ENCODE measurements at regions not wholly inside any gene's neighbourhood (a gene's known extent, or its start where the extent isn't known, plus 50 kb on each side); places are given as distances from the start of the nearest gene placed in this dataset.
A peak's percentile ranks its signal among the peaks of the same experiment; 100 is the strongest.

DNA sequence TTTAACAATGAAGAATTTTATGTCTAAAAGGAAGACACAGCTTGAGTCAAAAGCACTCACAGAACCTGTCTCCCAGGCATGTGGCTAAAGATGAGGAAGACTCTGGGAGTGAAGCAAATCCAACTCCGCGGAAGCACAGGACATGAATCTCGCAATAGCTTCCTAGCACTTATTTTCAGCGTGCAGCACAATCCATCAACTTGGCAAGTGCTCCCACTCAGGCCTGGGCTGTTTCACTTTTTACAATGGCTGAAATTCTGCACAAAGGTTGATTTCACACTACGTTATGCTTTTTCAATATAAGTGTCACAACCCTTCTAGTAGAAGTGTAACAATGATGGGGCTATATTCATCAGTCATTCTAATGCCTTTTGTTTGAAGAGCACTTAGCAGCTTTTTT, 180.2 kb downstream of the XPNPEP1 start:
- 36 to 43% methylated on average over 5 of the region's 5 CpGs for WGBS, 2 donors

DNA sequence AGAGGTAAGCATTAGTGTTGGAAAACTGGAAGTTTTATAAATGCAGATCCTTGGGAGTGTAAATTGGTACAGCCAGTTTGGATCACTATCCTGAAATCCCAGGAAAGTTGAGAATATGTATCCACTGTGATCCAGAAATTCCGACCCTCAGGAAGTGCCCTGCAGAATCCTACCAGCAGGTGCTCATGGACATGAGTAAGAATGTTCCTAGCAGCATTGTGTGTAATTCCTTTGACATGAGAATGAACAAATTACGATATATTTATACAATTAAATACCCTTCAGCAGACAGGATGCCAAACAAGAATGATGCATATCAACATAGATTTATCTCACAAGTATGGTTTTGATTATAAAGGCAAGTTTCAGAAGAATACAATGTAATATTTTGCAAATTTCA, 181.6 kb downstream of the XPNPEP1 start:
- Histone ChIP-seq H3K27me3 (no peaks in the 10 kb centered on the region), H3K4me1 (peaks cover 0 to 15% (median 0%) of the 10 kb centered on the region in 4 donors), H3K36me3 (no peaks in the 10 kb centered on the region), H3K27ac (peak overlapping the region in 1 of 4 donors; percentile 72), H3K4me3 (no peak overlapping the region), H3K9me3 (no peaks in the 10 kb centered on the region)
- DNase-seq (ENCODE audit: low spot score in 2 of 2) = no peak
- WGBS, 2 donors = 88% methylated on average over 2 of the region's 2 CpGs
- no peak for TF ChIP-seq POLR2A (IDR thresholded peaks at IDR 0.05)

More for the DNA sequence above, 180.2 kb downstream of the XPNPEP1 start:
- Histone ChIP-seq H3K9me3 (no peaks in the 10 kb centered on the region), H3K4me1 (peaks cover 0 to 8% (median 0%) of the 10 kb centered on the region in 4 donors), H3K36me3 (no peaks in the 10 kb centered on the region), H3K27ac (no peak overlapping the region), H3K4me3 (no peak overlapping the region), H3K27me3 (no peaks in the 10 kb centered on the region)
- TF ChIP-seq CTCF (IDR thresholded peaks at IDR 0.05) = no peak
- no peak for DNase-seq (ENCODE audit: low spot score in 2 of 2)

- H3K36me3 ChIP-seq = no peaks in the 10 kb centered on the region
- H3K4me1 ChIP-seq = peaks cover 0 to 17% (median 0%) of the 10 kb centered on the region in 4 donors
- H3K27ac ChIP-seq = peak overlapping the region in 1 of 4 donors; percentile 72
- WGBS, 2 donors = 65 to 74% methylated on average over 3 of the region's 3 CpGs
- no peaks in the 10 kb centered on the region for H3K27me3 ChIP-seq
- TF ChIP-seq POLR2A (IDR thresholded peaks at IDR 0.05) (no peak), EP300 (IDR thresholded peaks at IDR 0.05) (peak in 1 of 2 donors; percentile 64), CTCF (IDR thresholded peaks at IDR 0.05) (no peak)
- H3K4me3 ChIP-seq = no peak overlapping the region
- no peaks in the 10 kb centered on the region for H3K9me3 ChIP-seq
- peak in 1 of 2 donors; percentile 40 for DNase-seq (ENCODE audit: low spot score in 2 of 2)
Measured at GRCh38 chr10:109740436-109740835, 182.9 kb downstream of the XPNPEP1 start.

DNA sequence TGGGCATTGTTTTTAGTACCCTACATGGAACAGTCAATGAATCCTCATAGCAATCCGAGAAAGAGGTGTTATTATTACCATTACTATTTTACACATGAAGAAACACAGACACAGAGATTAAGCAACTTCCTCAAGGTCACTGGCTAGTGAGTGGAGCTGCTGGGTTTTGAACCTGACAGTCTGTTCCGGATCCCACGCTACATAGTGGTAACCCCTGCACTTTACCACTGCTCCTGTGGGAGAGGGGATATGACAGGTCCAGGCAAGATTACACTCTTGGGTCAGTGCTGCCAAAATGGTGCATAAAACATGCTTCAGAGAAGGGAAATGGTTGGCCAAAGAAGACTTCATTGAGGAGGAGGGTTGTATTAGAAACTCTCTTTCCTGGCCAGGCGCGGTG, 185.7 kb downstream of the XPNPEP1 start:
- TF ChIP-seq EP300 (IDR thresholded peaks at IDR 0.05) = no peak
- TF ChIP-seq CTCF (IDR thresholded peaks at IDR 0.05) = no peak
- TF ChIP-seq POLR2A (IDR thresholded peaks at IDR 0.05) = no peak

DNA sequence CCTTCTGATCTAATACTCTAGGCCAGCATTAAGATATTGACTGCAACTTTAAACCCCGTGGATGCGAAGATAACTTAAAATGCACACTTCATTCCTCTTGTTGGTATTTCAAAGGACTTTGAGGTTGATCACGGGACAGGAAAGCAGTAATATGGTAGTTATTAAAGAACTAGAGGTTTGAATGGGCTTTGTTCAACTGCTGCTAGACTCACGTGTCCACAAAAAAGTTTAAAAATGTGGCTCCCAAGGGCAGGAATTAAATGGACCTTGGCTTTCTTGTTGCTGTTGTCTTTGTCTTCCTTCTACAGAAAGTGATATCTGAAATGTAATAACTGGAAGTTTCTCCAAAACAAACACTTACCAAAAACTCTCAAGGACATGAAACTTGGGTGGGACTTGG, 186.3 kb downstream of the XPNPEP1 start:
- Histone ChIP-seq H3K4me3 (no peak overlapping the region), H3K4me1 (peaks cover 0 to 17% (median 0%) of the 10 kb centered on the region in 4 donors), H3K27ac (peak overlapping the region in 3 of 4 donors; percentile 2 to 79 (median 4)), H3K9me3 (no peaks in the 10 kb centered on the region), H3K36me3 (no peaks in the 10 kb centered on the region), H3K27me3 (no peaks in the 10 kb centered on the region)
- TF ChIP-seq POLR2A (IDR thresholded peaks at IDR 0.05) (no peak), EP300 (IDR thresholded peaks at IDR 0.05) (peak in 1 of 2 donors; percentile 33)
- DNase-seq (ENCODE audit: low spot score in 2 of 2) = no peak
- WGBS, 2 donors = 30 to 46% methylated on average over 4 of the region's 4 CpGs

More for the DNA sequence above, 185.7 kb downstream of the XPNPEP1 start:
- DNase-seq (ENCODE audit: low spot score in 2 of 2) = no peak
- 89 to 91% methylated on average over 5 of the region's 5 CpGs for WGBS, 2 donors
- Histone ChIP-seq H3K27me3 (no peaks in the 10 kb centered on the region), H3K36me3 (no peaks in the 10 kb centered on the region), H3K27ac (peak overlapping the region in 2 of 4 donors; percentile 2 to 79), H3K9me3 (no peaks in the 10 kb centered on the region), H3K4me1 (peaks cover 0 to 17% (median 0%) of the 10 kb centered on the region in 4 donors), H3K4me3 (no peak overlapping the region)

DNA sequence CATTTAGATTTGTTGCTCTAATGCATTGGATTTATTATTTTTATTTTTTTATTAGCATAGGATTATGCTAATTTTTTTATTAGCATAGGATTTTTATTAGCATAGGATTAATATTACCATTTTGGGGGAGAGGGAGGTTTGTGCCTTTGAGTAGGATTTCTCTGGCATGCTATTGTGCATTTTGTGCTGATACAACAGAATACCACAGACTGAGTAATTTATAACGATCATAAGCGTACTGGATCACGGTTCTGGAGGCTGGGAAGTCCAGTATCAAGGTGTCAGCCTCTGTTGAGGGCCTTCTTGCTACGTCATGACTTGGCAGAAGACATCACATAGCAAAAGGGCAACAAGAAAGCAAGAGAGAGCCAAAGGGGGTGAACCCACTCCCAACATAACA, 187.5 kb downstream of the XPNPEP1 start:
- H3K4me1 ChIP-seq = peaks cover 0 to 14% (median 0%) of the 10 kb centered on the region in 4 donors
- no peaks in the 10 kb centered on the region for H3K9me3 ChIP-seq
- H3K4me3 ChIP-seq = no peak overlapping the region
- 53 to 64% methylated on average over 4 of the region's 4 CpGs for WGBS, 2 donors
- H3K36me3 ChIP-seq = no peaks in the 10 kb centered on the region
- no peak for DNase-seq (ENCODE audit: low spot score in 2 of 2)
- peak overlapping the region in 1 of 4 donors; percentile 79 for H3K27ac ChIP-seq
- no peaks in the 10 kb centered on the region for H3K27me3 ChIP-seq
- no peak for TF ChIP-seq EP300 (IDR thresholded peaks at IDR 0.05)
- TF ChIP-seq POLR2A (IDR thresholded peaks at IDR 0.05) = no peak

Data from tibial nerve (tissue), 4 donors.